Naive thymus-derived CD4-positive, alpha-beta T cell (primary cell): ENCODE measurements at regions not wholly inside any gene's neighbourhood (a gene's known extent, or its start where the extent isn't known, plus 50 kb on each side); places are given as distances from the start of the nearest gene placed in this dataset.
A peak's percentile ranks its signal among the peaks of the same experiment; 100 is the strongest.

Experiments
- ATAC-seq: fragments of 150-1000 bp; cut with Tn5 transposase; 2 replicates; pipeline ENCODE4 v1.10.0; 2021; ENCODE audit warnings: mild to moderate bottlenecking, moderate library complexity
- CTCF ChIA-PET: fragments of 350-600 bp; sonication (Branson Sonifier 250); formaldehyde crosslinking; loops from one replicate; lab custom pipeline; 2021; ENCODE audit warnings: antibody characterized with exemption; lab: Charles Lee
- POLR2A ChIA-PET: fragments of 350-600 bp; sonication (Branson Sonifier 250); formaldehyde crosslinking; loops from one replicate; lab custom pipeline; 2021; ENCODE audit warnings: antibody characterized with exemption, inconsistent platforms; lab: Charles Lee
- DNase-seq, 9 donors: peaks; one replicate each; pipeline versions ENCODE4 v3.0.0 to v3.0.0-alpha.2; 2020 to 2022; ENCODE audit warnings: mixed read lengths in 1 of 9
- H3K27ac ChIP-seq: one replicate; pipeline ENCODE4 v1.7.0; 2013; ENCODE audit warnings: mild to moderate bottlenecking, low read depth, low read length, moderate library complexity
- H3K27me3 ChIP-seq, 2 donors: one replicate each; pipeline ENCODE4 v1.7.0; 2013; ENCODE audit warnings: low read length in 2 of 2, mild to moderate bottlenecking in 2 of 2, moderate library complexity in 2 of 2; ENCODE audit not compliant: control insufficient read depth in 2 of 2, insufficient read depth in 2 of 2
- H3K36me3 ChIP-seq, 3 experiments: 1 replicate in 2 of 3; 2 replicates in 1 of 3; pipeline ENCODE4 v1.7.0; 2013; ENCODE audit warnings: low read length in 3 of 3, mild to moderate bottlenecking in 3 of 3, moderate library complexity in 1 of 3; ENCODE audit not compliant: insufficient read depth in 3 of 3, control insufficient read depth in 2 of 3
- H3K4me1 ChIP-seq, 2 donors: one replicate each; pipeline ENCODE4 v1.7.0; 2013; ENCODE audit warnings: low read length in 2 of 2, mild to moderate bottlenecking in 2 of 2, moderate library complexity in 1 of 2; ENCODE audit not compliant: control insufficient read depth in 2 of 2, insufficient read depth in 2 of 2
- H3K4me3 ChIP-seq: 2 replicates; pipeline ENCODE4 v1.7.0; 2013; ENCODE audit warnings: mild to moderate bottlenecking, low read length
- H3K9me3 ChIP-seq, 3 experiments: 1 replicate in 2 of 3; 2 replicates in 1 of 3; pipeline ENCODE4 v1.7.0; 2013; ENCODE audit warnings: low read length in 3 of 3; ENCODE audit not compliant: control insufficient read depth in 2 of 3
- H3K27ac Mint-ChIP-seq, 9 donors: one replicate each; pipeline ENCODE4 v1.8.0; 2020 to 2022; ENCODE audit warnings: mixed read lengths in 9 of 9, mild to moderate bottlenecking in 8 of 9, moderate library complexity in 5 of 9, inconsistent platforms in 2 of 9
- H3K27me3 Mint-ChIP-seq, 5 donors: one replicate each; pipeline ENCODE4 v1.8.0; 2021 to 2022; ENCODE audit warnings: mixed read lengths in 5 of 5, mild to moderate bottlenecking in 1 of 5
- H3K36me3 Mint-ChIP-seq, 5 donors: one replicate each; pipeline ENCODE4 v1.8.0; 2020 to 2022; ENCODE audit warnings: mixed read lengths in 5 of 5, mild to moderate bottlenecking in 3 of 5, inconsistent platforms in 1 of 5
- H3K4me1 Mint-ChIP-seq, 7 donors: one replicate each; pipeline ENCODE4 v1.8.0; 2020 to 2022; ENCODE audit warnings: mixed read lengths in 7 of 7, mild to moderate bottlenecking in 3 of 7, inconsistent platforms in 1 of 7
- H3K4me3 Mint-ChIP-seq, 10 donors: one replicate each; pipeline ENCODE4 v1.8.0; 2020 to 2022; ENCODE audit warnings: mild to moderate bottlenecking in 10 of 10, mixed read lengths in 10 of 10, moderate library complexity in 6 of 10, inconsistent platforms in 2 of 10
- H3K9me3 Mint-ChIP-seq, 11 donors: one replicate each; pipeline ENCODE4 v1.8.0; 2020 to 2022; ENCODE audit warnings: mixed read lengths in 11 of 11, mild to moderate bottlenecking in 4 of 11, inconsistent platforms in 1 of 11, moderate library complexity in 1 of 11
- intact Hi-C, 2 donors: fragments of 100-400 bp; cut with micrococcal nuclease; formaldehyde crosslinking; loops; one replicate each; pipeline ENCODE4 v1.15.1; 2023

- Mint-ChIP-seq H3K9me3 (peaks cover 1 to 27% (median 8%) of the 10 kb centered on the region in 11 donors), H3K4me3 (no peak overlapping the region), H3K27me3 (peaks cover 0 to 10% (median 0%) of the 10 kb centered on the region in 5 donors), H3K4me1 (peaks cover 0 to 9% (median 1%) of the 10 kb centered on the region in 7 donors), H3K27ac (no peak overlapping the region), H3K36me3 (peaks cover 0 to 34% (median 8%) of the 10 kb centered on the region in 5 donors)
- no peak for ATAC-seq
- POLR2A ChIA-PET = no interaction called here
- CTCF ChIA-PET = no interaction called here
- Histone ChIP-seq H3K27me3 (no peaks in the 10 kb centered on the region), H3K36me3 (no peaks in the 10 kb centered on the region), H3K27ac (no peak overlapping the region), H3K9me3 (peaks cover 0 to 3% (median 0%) of the 10 kb centered on the region in 3 experiments), H3K4me3 (no peak overlapping the region), H3K4me1 (no peaks in the 10 kb centered on the region)
- intact Hi-C loops = no loop called here
- no peak for DNase-seq
These were observed 50.5 kb upstream of the PRDM1 start for GRCh38 chr6:106035655-106036054.

- Histone ChIP-seq H3K36me3 (no peaks in the 10 kb centered on the region), H3K27ac (no peak overlapping the region), H3K27me3 (no peaks in the 10 kb centered on the region), H3K9me3 (peaks cover 0 to 3% (median 0%) of the 10 kb centered on the region in 3 experiments), H3K4me3 (no peak overlapping the region), H3K4me1 (no peaks in the 10 kb centered on the region)
- ChIA-PET POLR2A (no interaction called here), CTCF (no interaction called here)
- Mint-ChIP-seq H3K4me3 (no peak overlapping the region), H3K9me3 (peaks cover 1 to 27% (median 8%) of the 10 kb centered on the region in 11 donors), H3K4me1 (peaks cover 0 to 9% (median 1%) of the 10 kb centered on the region in 7 donors), H3K36me3 (peaks cover 0 to 31% (median 8%) of the 10 kb centered on the region in 5 donors), H3K27ac (no peak overlapping the region), H3K27me3 (peaks cover 0 to 16% (median 5%) of the 10 kb centered on the region in 5 donors)
- DNase-seq (no peak), ATAC-seq (no peak)
- intact Hi-C loops = no loop called here
These were observed 52.3 kb upstream of the PRDM1 start for GRCh38 chr6:106033806-106034205.

- intact Hi-C loops = no loop called here
- Histone ChIP-seq H3K36me3 (no peaks in the 10 kb centered on the region), H3K4me1 (peaks cover 0 to 10% of the 10 kb centered on the region in 2 donors), H3K27ac (no peak overlapping the region), H3K9me3 (no peaks in the 10 kb centered on the region), H3K27me3 (no peaks in the 10 kb centered on the region), H3K4me3 (no peak overlapping the region)
- ChIA-PET POLR2A (no interaction called here), CTCF (no interaction called here)
- Mint-ChIP-seq H3K27ac (no peak overlapping the region), H3K36me3 (peaks cover 0 to 10% (median 0%) of the 10 kb centered on the region in 5 donors), H3K4me3 (no peak overlapping the region), H3K4me1 (peaks cover 0 to 22% (median 12%) of the 10 kb centered on the region in 7 donors), H3K9me3 (peaks cover 0 to 3% (median 0%) of the 10 kb centered on the region in 11 donors), H3K27me3 (peaks cover 0 to 27% (median 25%) of the 10 kb centered on the region in 5 donors)
- ATAC-seq (no peak), DNase-seq (no peak)
These were observed 58.4 kb upstream of the PRDM1 start for GRCh38 chr6:106027758-106028157.

- Mint-ChIP-seq H3K36me3 (peaks cover 0 to 10% (median 0%) of the 10 kb centered on the region in 5 donors), H3K4me3 (peak overlapping the region in 5 of 10 donors; percentile 6 to 61 (median 40)), H3K9me3 (peaks cover 0 to 3% (median 0%) of the 10 kb centered on the region in 11 donors), H3K4me1 (peaks cover 0 to 22% (median 12%) of the 10 kb centered on the region in 7 donors), H3K27ac (no peak overlapping the region), H3K27me3 (peaks cover 0 to 27% (median 25%) of the 10 kb centered on the region in 5 donors)
- Histone ChIP-seq H3K36me3 (no peaks in the 10 kb centered on the region), H3K4me3 (no peak overlapping the region), H3K9me3 (no peaks in the 10 kb centered on the region), H3K27me3 (no peaks in the 10 kb centered on the region), H3K4me1 (peaks cover 0 to 10% of the 10 kb centered on the region in 2 donors), H3K27ac (no peak overlapping the region)
- POLR2A ChIA-PET = no interaction called here
- intact Hi-C loops = no loop called here
- ATAC-seq = no peak
- CTCF ChIA-PET = no interaction called here
- DNase-seq = no peak
These were observed 59.1 kb upstream of the PRDM1 start for GRCh38 chr6:106026748-106027715.

- H3K36me3 ChIP-seq = no peaks in the 10 kb centered on the region
- Mint-ChIP-seq H3K4me3 (no peak overlapping the region), H3K27ac (no peak overlapping the region), H3K36me3 (peaks cover 0 to 7% (median 0%) of the 10 kb centered on the region in 5 donors), H3K9me3 (peaks cover 0 to 3% (median 0%) of the 10 kb centered on the region in 11 donors), H3K4me1 (peaks cover 0 to 22% (median 12%) of the 10 kb centered on the region in 7 donors), H3K27me3 (peaks cover 0 to 27% (median 20%) of the 10 kb centered on the region in 5 donors)
- CTCF ChIA-PET = no interaction called here
- no peaks in the 10 kb centered on the region for H3K9me3 ChIP-seq
- POLR2A ChIA-PET = no interaction called here
- intact Hi-C loops = no loop called here
- no peak for ATAC-seq
- H3K27ac ChIP-seq = no peak overlapping the region
- H3K4me3 ChIP-seq = no peak overlapping the region
- no peak for DNase-seq
- H3K27me3 ChIP-seq = no peaks in the 10 kb centered on the region
- peaks cover 0 to 10% of the 10 kb centered on the region in 2 donors for H3K4me1 ChIP-seq
These were observed 60.5 kb upstream of the PRDM1 start for GRCh38 chr6:106025655-106026054.

GRCh38 chr6:106022801-106023200, 63.3 kb upstream of the PRDM1 start:
- peaks cover 0 to 2% (median 0%) of the 10 kb centered on the region in 11 donors for H3K9me3 Mint-ChIP-seq
- ChIA-PET POLR2A (interaction anchor here (0.7 kb wide), 1 partner anchor 14 kb away, joined by 7 read pairs; no protein-coding TSS in a partner anchor), CTCF (interaction anchor here (0.6 kb wide), 1 partner anchor 15 kb away, joined by 3 read pairs; no protein-coding TSS in a partner anchor)
- no peak overlapping the region for H3K4me3 Mint-ChIP-seq
- Histone ChIP-seq H3K9me3 (no peaks in the 10 kb centered on the region), H3K4me1 (peaks cover 0 to 10% of the 10 kb centered on the region in 2 donors), H3K4me3 (no peak overlapping the region), H3K27ac (no peak overlapping the region), H3K36me3 (no peaks in the 10 kb centered on the region), H3K27me3 (no peaks in the 10 kb centered on the region)
- intact Hi-C loops = no loop called here
- peaks cover 0 to 5% (median 0%) of the 10 kb centered on the region in 5 donors for H3K36me3 Mint-ChIP-seq
- DNase-seq = no peak
- ATAC-seq = no peak
- peaks cover 0 to 23% (median 11%) of the 10 kb centered on the region in 5 donors for H3K27me3 Mint-ChIP-seq
- peak overlapping the region in 1 of 9 donors; percentile 66 for H3K27ac Mint-ChIP-seq
- peaks cover 0 to 19% (median 12%) of the 10 kb centered on the region in 7 donors for H3K4me1 Mint-ChIP-seq
